ENCODE measurements at regions not wholly inside any gene's neighbourhood (a gene's known extent, or its start where the extent isn't known, plus 50 kb on each side); places are given as distances from the start of the nearest gene placed in this dataset.
A peak's percentile ranks its signal among the peaks of the same experiment; 100 is the strongest.

GRCh38 chr4:35818520-35818919 is 425.8 kb downstream of the ARAP2 start:
- no peak for DNase-seq

GRCh38 chr4:35820003-35820402 is 424.3 kb downstream of the ARAP2 start:
- no peak for DNase-seq

DNA sequence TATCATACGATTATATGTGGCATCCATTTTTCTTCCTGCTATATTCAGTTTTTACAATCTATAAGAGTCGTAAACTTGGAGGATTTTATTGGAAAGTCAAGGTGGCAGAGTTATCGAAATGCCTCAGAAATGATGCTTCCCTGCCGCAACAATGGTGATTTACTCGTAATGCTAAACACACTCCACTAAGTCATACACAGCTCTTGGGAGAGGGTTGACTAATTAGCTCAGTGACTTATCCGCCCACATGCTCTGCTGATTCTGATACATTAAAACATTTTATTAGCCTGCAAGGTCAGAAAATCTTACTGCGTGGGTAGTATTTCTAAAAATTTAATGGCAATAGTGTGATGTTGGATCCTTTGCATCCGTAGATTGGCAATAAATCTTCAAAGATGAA is 420.1 kb downstream of the ARAP2 start:
- no peak for DNase-seq

DNA sequence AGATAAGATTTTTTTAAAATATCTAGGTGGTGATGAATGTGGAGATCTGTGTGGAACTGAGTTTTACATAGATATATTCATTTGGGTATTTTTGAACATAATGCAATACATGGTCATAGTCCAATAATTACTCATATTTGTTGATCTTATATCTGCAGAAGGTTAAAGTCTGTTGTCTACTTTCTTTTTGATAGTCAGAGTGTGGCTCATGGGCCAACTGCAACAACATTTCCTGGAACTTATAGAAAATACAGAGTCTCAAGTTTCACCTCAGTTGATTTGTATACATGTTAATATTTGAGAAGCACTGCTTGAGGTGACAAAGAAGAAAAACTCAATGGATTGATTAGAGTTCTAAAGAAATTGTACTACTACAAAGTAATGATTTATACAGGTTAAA is 408.4 kb downstream of the ARAP2 start:
- no peak for DNase-seq

DNA sequence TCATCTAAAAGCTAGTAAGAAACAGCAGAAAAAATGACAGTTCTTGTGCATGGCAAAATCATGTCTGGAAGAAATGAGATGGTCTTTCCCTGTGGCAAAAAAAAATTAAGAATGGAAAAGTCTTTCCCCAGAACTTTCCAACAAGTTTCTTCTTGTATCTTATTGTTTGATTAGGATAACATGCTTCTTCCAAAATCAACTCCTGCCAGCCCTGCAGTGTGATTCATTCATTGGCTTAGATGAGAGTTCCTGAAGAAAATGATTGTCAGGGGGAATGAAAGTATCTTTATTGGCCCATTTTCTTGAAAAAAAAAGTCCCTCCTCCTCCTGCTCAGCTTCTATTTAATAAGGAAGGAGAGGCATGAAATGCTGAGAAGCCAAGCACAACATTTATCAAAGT is 407.7 kb downstream of the ARAP2 start:
- no peak for DNase-seq

DNA sequence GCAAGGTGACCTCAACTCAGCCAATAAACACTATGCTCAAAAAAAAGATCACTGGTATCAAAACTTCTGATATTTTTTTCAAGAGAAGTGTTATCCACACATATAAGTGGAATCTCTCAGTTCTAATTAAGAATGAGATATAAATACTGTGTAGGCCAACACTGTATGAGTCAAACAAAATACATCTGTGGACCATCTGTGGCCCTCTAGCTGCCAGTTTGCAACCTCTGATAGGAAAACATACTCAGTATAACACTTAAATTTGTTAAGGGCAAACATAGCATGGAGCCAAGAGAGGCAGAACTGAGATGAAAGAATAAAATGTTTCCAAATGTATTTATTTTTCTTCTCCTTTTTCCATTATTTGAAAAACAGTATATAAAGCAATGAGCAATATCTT is 377.3 kb downstream of the ARAP2 start:
- no peak for DNase-seq

DNA sequence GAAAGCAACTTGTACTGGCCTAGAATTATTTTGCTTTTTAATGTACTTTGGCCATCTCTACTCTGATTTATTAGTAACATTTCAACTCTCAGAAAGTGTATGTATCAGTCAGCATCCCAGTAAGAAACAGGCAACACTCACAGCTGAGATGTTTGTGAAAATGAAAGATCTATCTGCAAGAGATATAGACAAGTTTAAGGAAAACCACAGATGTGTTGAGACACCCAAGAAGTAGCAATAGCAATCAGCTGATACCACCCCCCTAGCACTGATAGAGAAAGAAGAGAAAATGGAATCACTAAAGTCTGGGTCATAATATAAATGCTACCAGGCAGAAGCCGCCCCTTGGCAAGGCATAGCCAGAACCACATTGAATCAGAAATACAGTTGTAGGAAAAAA is 372.0 kb downstream of the ARAP2 start:
- DNase-seq, result no peak

DNA sequence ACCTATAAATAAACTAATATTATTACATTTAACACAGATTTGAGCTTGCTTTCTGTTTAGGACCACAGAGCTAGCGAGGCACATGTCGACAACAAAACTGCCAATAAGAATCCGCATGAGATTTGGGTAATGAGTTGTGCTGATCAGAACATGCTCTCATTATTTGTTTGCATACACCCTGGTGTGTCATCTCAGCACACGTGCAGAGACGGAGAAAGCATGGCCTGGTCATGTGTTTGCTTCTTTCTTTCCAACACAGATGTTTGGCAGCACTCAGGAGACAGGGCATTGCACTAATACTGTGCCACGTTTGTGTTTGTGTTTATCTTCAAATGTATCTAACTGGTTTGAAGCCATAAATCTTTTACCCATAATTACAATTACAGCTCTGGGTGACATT is 364.8 kb downstream of the ARAP2 start:
- DNase-seq, result no peak

GRCh38 chr4:35883108-35883507 is 361.2 kb downstream of the ARAP2 start:
- no peak for DNase-seq

DNA sequence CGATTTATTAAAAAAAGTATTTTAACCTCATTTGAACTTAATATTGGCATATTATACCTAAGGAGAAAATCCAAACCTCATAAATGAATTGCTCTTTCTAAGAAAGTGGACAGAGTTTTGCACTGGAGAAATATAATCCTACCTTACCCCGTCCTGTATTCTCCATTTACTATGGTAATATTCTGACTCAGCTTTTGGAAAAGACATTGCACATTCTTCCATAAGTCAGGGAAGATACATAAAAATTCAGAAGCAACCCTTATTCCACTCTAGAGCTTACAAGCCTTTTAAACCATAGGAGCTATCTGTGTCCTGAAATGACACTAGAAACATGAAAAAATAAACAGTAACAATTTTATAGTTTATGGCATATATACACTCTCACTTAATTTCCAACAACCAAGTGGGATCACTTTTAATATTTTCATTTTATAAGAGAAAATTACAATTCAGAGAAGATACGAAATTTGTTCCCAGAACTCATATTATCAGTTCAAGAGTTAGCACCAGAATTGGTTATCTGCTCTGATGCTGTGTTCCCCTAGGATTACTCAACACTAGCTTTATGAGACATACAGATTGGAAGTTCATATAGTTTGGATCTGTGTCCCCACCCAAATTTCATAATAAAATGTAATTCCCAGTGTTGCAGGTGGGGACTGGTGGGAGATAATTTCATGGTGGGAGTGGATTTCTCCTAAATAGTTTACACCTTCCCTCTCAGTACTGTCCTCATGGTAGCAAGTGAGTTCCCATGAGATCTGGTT is 359.4 kb downstream of the ARAP2 start:
- no peak for DNase-seq

- no peak for DNase-seq
These were observed 346.5 kb downstream of the ARAP2 start for GRCh38 chr4:35897808-35898207.

GRCh38 chr4:35900286-35901243 is 343.7 kb downstream of the ARAP2 start:
- no peak for DNase-seq

DNA sequence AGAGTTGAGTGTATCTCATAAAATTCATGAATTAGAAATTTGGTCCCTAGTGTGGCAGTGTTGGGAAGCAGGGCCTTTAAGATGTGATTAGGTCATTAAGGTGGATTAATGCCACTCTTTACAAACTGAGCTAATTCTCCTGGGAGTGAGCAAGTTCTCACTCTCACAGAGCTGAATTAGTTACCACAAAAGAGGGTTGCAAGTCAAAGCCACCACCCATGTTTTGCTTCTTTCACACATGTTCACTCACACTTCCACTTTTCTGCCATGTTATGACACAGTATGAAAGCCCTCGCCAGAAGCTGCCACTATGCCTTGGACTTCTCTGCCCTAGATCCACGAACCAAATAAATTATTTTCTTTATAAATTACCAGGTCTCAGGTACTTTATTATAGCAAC is 332.1 kb downstream of the ARAP2 start:
- no peak for DNase-seq

- no peak for DNase-seq
These were observed 325.8 kb downstream of the ARAP2 start for GRCh38 chr4:35918491-35918977.

GRCh38 chr4:35925806-35926205 is 318.5 kb downstream of the ARAP2 start:
- DNase-seq, result no peak

- no peak for DNase-seq
These were observed 317.5 kb downstream of the ARAP2 start for GRCh38 chr4:35926788-35927187.

GRCh38 chr4:35933901-35934300 is 310.4 kb downstream of the ARAP2 start:
- no peak for DNase-seq

DNA sequence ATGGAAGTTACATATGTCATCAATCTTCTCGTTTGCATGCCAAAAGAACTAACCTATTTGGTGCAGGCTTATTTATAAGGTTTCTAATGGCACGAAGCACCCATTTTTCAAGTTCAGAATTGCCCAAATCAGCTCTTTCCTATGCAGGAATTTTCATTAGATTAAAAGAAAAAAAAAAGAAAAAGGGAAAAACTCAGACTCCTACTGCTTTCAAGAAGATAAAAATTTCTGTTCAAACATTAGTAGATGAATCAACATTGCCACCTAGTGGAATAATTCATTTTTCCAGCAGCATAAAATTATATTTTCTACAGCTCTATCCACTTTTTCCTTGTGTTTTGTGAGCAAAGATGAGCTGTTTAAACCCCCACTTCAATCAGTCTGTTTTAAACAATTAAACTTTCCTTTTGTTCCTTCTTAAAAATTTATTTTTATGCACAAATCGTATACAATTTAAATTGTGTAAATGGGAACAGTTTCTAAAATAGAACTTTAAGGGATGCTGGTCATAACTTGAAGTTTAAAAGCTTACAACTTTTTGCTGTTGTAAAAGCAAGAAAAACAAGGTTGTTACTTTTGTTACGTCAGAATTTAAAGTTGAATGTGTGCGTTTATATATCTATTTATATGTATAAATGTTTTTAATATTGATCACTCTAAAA is 309.9 kb downstream of the ARAP2 start:
- DNase-seq, result peak; percentile 30 to 50

GRCh38 chr4:35938936-35939335 is 305.4 kb downstream of the ARAP2 start:
- DNase-seq, result no peak

- DNase-seq, result no peak
These were observed 304.6 kb downstream of the ARAP2 start for GRCh38 chr4:35939751-35940150.

DNA sequence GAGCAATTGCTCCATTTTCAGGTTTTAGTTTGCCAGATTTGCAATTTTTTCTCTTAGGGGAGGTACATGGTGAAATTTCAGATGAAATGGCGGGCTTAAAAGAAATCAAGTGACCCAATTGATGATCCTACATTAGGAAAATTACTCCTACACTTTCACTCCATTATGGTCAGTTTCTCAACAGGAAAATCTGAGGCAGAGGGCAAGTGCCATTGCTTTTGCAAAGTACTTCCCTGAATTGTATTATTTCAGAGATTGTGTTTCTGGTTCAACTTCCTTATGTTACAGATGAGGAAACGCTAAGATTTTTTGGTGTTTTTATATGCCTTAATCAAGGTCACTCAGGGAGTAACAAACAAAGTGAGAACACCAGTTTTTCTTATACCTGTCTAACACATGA is 302.2 kb downstream of the ARAP2 start:
- no peak for DNase-seq

DNA sequence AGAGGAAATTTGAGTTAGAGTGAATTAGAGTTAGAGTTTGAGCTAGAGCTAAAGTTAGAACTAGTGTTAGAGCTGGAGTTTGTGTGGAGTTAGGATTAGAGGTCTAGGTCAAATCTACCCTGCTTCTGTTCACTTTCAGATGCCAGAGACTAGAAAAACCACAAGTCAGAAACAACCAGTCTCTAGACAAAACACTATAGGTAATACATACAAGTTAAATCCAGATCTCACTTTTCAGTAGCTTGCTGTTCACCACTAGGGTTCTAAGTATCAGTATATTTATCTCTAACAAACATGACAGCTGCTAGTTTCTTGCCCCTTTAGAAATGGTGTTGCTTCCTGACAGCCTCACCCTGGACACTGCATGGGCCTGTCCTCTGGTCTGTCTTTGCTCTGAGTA is 300.7 kb downstream of the ARAP2 start:
- no peak for DNase-seq
